Fibroblast of gingiva (primary cell): ENCODE measurements at regions not wholly inside any gene's neighbourhood (a gene's known extent, or its start where the extent isn't known, plus 50 kb on each side); places are given as distances from the start of the nearest gene placed in this dataset.
"Not testable (repeated sequence)": the region's sequence is repeated elsewhere in the genome, so short reads cannot be mapped to it uniquely, and the experiment has no call there.

Source experiments
- DNase-seq: peaks from one replicate; pipeline ENCODE4 v3.0.0-alpha.2; 2011; ENCODE audit warnings: low read depth

DNA sequence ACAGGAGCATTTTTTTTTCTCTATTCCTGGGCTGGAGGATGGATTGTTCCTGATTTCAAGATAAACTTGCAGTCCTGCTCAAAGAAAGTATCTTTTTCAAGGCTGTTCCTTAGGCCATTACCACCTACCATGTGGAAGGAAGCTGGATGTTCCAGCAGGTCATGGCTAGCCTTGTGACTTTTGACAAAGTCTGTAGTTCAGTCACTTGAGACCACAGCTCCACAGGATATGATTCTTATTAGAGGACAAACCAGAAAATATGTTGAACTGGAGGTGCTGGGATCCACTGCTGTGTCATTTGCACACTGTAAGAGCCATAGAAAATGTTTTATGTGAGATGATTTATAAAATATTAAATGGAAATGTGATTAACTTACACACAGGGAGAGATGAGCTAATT lies 184.2 kb upstream of the ACO1 start:
- no peak for DNase-seq

- DNase-seq: no peak
These were observed 183.5 kb upstream of the ACO1 start for GRCh38 chr9:32200896-32201295.

- DNase-seq: not testable (repeated sequence)
These were observed 175.3 kb upstream of the ACO1 start for GRCh38 chr9:32209164-32209563.

- no peak for DNase-seq
These were observed 166.2 kb upstream of the ACO1 start for GRCh38 chr9:32218100-32218767.

- DNase-seq: no peak
These were observed 163.7 kb upstream of the ACO1 start for GRCh38 chr9:32220750-32221149.

DNA sequence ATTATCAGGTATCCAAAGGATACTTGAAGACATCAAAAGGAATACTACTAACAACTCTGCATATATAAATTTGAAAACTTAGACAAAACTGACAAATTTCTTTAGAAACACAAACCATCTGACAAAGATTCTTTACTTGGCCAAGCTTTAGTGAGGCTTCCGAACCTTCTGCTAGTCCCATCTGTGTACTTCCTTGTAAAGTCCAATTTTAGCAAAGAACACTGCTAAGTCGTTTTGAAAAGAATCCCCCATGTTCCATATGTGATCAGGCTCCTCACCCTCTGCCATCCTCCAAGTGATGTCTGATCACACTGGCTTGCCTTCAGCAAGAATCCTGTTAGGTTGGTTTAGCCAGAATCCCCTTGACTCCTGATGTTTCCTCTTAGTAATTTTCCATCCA lies 150.0 kb upstream of the ACO1 start:
- no peak for DNase-seq

GRCh38 chr9:32247168-32247567 lies 137.3 kb upstream of the ACO1 start:
- DNase-seq: no peak

DNA sequence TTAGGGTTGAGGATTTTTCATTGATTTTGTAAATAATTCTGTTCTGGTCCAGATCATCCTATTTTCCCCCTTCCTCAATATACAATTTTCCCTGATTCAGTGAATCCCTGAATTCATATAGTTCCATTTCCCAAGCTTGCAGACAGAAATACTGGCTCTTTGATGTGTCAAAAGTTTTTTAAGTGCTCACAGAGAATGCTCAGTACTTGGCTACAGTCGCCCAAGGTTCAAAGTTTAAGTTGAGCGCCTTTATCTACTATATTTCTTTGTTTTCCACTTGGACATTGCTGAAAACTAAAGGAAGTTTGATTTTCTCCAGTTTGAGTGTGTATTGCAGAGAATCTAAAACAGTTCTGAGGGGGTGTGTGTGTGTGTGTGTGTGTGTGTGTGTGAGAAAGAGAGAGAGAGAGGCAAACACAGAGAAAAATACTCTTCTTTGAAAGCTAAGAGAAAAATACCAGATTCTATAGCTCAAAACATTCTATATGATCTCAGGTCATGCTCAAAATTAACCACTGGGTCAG lies 136.2 kb upstream of the ACO1 start:
- no peak for DNase-seq

DNA sequence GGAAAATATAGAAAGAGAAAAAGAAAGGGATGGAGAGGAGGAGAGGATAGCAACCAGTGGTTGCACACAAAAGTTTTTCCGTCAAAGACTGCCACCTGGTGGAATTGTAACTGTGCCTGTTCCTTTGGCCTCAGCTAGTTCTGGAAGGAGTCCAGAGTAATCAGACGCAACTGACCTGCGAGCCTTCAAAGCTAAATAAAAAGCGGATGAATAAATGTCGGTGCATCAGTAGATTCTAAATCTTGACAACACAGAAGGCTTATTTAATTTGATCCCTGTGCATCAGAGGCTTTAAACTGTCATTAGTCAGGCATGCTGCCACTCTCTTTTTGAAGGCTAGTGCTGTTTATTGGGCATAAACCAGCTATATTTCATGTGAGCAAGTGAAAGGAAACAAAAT lies 132.9 kb upstream of the ACO1 start:
- DNase-seq: no peak

- DNase-seq: no peak
These were observed 130.7 kb upstream of the ACO1 start for GRCh38 chr9:32253731-32254130.

GRCh38 chr9:32255026-32255425 lies 129.4 kb upstream of the ACO1 start:
- no peak for DNase-seq

DNA sequence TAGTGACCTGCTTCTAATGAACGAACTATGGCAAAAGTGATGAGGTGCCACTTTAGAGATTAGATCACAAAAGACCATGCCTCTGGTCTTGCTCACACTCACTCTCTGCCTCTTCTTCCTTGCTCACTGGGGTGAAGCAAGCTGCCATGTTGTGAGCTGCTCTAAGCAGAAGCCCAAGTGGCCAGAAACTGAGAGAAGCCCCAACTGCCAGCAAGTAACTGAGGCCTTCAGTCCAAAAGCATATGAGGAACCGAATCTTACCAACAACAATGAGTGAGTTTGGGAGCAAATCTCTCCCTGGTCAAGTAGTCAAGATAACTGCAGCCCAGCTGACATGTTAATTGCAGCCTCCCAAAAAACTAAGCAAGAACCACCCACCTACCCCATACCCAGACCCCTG lies 126.0 kb upstream of the ACO1 start:
- no peak for DNase-seq

- DNase-seq: no peak
These were observed 124.1 kb upstream of the ACO1 start for GRCh38 chr9:32260151-32260862.

DNA sequence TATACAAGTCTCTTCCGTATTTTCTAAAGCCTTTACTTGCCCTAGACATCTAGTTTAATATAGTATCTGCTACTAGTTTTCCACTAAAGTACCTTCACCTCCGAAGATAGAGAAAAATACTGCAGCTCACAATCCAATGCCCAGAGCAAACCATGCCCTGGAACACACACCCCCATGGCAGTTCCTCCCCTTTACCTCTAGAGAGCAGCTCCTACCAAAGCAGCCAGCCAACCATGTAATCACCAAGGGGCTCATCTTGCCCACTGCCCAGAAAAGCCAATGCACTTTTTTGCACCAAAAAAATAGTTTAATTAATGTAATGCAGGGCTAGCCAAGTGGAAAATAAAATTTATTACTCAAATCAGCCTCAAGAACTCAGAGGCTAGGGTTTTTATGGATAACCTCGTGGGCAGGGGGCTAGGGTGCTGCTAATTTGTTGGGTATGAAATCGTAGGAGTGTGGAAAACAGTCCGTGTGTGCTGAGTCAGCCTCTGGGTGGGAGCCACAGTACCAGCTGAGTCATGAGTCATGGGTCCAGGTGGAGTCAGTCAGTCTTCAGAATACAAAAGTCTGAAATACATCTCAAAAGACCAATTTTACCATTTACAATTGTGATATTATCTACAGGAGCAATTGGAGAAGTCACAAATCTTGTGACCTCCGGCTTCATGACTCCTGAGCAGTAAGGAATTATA lies 120.1 kb upstream of the ACO1 start:
- no peak for DNase-seq

- no peak for DNase-seq
These were observed 119.4 kb upstream of the ACO1 start for GRCh38 chr9:32265037-32265436.

GRCh38 chr9:32278991-32279390 lies 105.5 kb upstream of the ACO1 start:
- no peak for DNase-seq

DNA sequence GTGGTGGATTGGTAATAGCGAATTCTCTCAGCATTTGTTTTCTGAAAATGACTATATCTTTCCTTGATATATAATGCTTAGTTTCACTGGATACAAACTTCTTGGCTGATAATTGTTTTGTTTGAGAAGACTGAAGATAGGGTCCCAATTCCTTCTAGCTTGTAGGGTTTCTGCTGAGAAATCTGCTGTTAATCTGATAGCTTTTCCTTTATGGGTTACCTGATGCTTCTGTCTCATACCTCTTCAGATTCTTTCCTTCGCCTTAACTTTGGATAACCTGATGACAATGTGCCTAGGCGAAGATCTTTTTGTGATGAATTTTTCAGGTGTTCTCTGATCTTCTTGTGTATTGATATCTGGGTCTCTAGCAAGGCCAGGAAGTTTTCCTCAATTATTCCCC lies 94.7 kb upstream of the ACO1 start:
- no peak for DNase-seq

- no peak for DNase-seq
These were observed 93.1 kb upstream of the ACO1 start for GRCh38 chr9:32291370-32291769.

- DNase-seq: no peak
These were observed 91.8 kb upstream of the ACO1 start for GRCh38 chr9:32292611-32293010.

- DNase-seq: no peak
These were observed 91.4 kb upstream of the ACO1 start for GRCh38 chr9:32293091-32293490.

DNA sequence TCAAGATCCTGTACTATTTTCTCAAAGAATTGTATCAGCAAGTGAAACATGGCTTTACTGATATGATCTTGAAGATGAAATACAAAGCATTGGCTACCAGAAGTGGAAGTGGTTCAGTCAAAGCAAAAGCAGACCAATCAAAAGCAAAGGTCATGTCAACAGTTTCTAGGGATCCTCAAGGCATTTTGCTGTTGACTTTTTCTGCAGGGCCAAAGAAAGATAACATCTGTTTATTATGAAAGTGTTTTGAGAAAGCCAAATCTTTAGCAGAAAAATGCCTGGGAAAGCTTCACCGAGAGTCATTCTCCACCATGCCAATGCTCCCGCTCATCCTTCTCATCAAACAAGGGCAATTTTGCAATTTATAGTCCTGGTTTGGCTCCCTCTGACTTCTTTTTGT lies 90.3 kb upstream of the ACO1 start:
- DNase-seq: no peak

GRCh38 chr9:32300373-32300772 lies 84.1 kb upstream of the ACO1 start:
- DNase-seq: no peak

- no peak for DNase-seq
These were observed 79.9 kb upstream of the ACO1 start for GRCh38 chr9:32304495-32304894.
